Mesenchymal stem cell (in vitro differentiated cells and primary cell): ENCODE measurements at regions not wholly inside any gene's neighbourhood (a gene's known extent, or its start where the extent isn't known, plus 50 kb on each side); places are given as distances from the start of the nearest gene placed in this dataset.

Experiments used
- DNase-seq: peaks from one replicate; pipeline ENCODE4 v3.0.0-alpha.2; 2013
- H2AFZ ChIP-seq: one replicate; pipeline ENCODE4 v1.6.1; 2013; ENCODE audit warnings: low read depth, mild to moderate bottlenecking, control low read depth, inconsistent platforms, low read length, moderate library complexity
- H2AK5ac ChIP-seq: 2 replicates; pipeline ENCODE4 v1.6.1; 2013; ENCODE audit warnings: low read length, moderate library complexity, mild to moderate bottlenecking, inconsistent platforms; ENCODE audit not compliant: severe bottlenecking
- H2BK120ac ChIP-seq: one replicate; pipeline ENCODE4 v1.6.1; 2013; ENCODE audit warnings: low read depth, mild to moderate bottlenecking, inconsistent platforms, low read length, moderate library complexity
- H2BK12ac ChIP-seq, 2 experiments: one replicate each; pipeline ENCODE4 v1.6.1; 2013; ENCODE audit warnings: inconsistent platforms in 2 of 2, low read length in 2 of 2, mild to moderate bottlenecking in 2 of 2, moderate library complexity in 2 of 2, control low read depth in 1 of 2
- H2BK15ac ChIP-seq: one replicate; pipeline ENCODE4 v1.6.1; 2013; ENCODE audit warnings: mild to moderate bottlenecking, low read depth, inconsistent platforms; ENCODE audit not compliant: poor library complexity, severe bottlenecking
- H2BK5ac ChIP-seq: 2 replicates; pipeline ENCODE4 v1.6.1; 2013; ENCODE audit warnings: low read depth, mild to moderate bottlenecking, low read length, control low read depth, inconsistent platforms; ENCODE audit not compliant: poor library complexity, severe bottlenecking
- H3K14ac ChIP-seq, 2 experiments: one replicate each; pipeline ENCODE4 v1.6.1; 2013; ENCODE audit warnings: inconsistent platforms in 2 of 2, low read length in 2 of 2, control low read depth in 1 of 2, mild to moderate bottlenecking in 1 of 2, moderate library complexity in 1 of 2
- H3K18ac ChIP-seq, 2 experiments: one replicate each; pipeline ENCODE4 v1.6.1; 2013; ENCODE audit warnings: inconsistent platforms in 2 of 2, low read length in 2 of 2, control low read depth in 1 of 2, low read depth in 1 of 2, mild to moderate bottlenecking in 1 of 2
- H3K23ac ChIP-seq, 2 experiments: one replicate each; pipeline ENCODE4 v1.6.1; 2013; ENCODE audit warnings: inconsistent platforms in 2 of 2, low read length in 2 of 2, mild to moderate bottlenecking in 2 of 2, moderate library complexity in 2 of 2, control low read depth in 1 of 2
- H3K27ac ChIP-seq: 2 replicates; pipeline ENCODE4 v1.5.1; 2013; ENCODE audit warnings: mild to moderate bottlenecking, moderate library complexity, low read length, control low read depth, inconsistent platforms; ENCODE audit not compliant: poor library complexity, severe bottlenecking
- H3K27me3 ChIP-seq, 2 experiments: 2 replicates each; pipeline versions ENCODE4 v1.6.1 to v1.7.0; 2013; ENCODE audit warnings: low read length in 2 of 2, mild to moderate bottlenecking in 2 of 2, moderate library complexity in 2 of 2, control low read depth in 1 of 2, inconsistent platforms in 1 of 2; ENCODE audit not compliant: control insufficient read depth in 1 of 2, insufficient read depth in 1 of 2
- H3K36me3 ChIP-seq, 2 experiments: 2 replicates each; pipeline versions ENCODE4 v1.6.1 to v1.7.0; 2013; ENCODE audit warnings: low read length in 2 of 2, control low read depth in 1 of 2, inconsistent platforms in 1 of 2, low read depth in 1 of 2, mild to moderate bottlenecking in 1 of 2; ENCODE audit not compliant: insufficient read depth in 2 of 2, control insufficient read depth in 1 of 2
- H3K4ac ChIP-seq, 2 experiments: one replicate each; pipeline ENCODE4 v1.6.1; 2013; ENCODE audit warnings: inconsistent platforms in 2 of 2, low read length in 2 of 2, mild to moderate bottlenecking in 2 of 2, moderate library complexity in 2 of 2, control low read depth in 1 of 2, low read depth in 1 of 2
- H3K4me1 ChIP-seq: 2 replicates; pipeline ENCODE4 v1.6.1; 2013; ENCODE audit warnings: low read depth, low read length, control low read depth; ENCODE audit not compliant: control insufficient read depth, insufficient read depth
- H3K4me2 ChIP-seq: 2 replicates; pipeline ENCODE4 v1.6.1; 2013; ENCODE audit warnings: low read length, mild to moderate bottlenecking, inconsistent platforms; ENCODE audit not compliant: poor library complexity, severe bottlenecking
- H3K4me3 ChIP-seq, 2 experiments: 2 replicates each; pipeline versions ENCODE4 v1.5.1 to v1.7.0; 2013; ENCODE audit warnings: low read length in 2 of 2, mild to moderate bottlenecking in 2 of 2, control low read depth in 1 of 2, low read depth in 1 of 2; ENCODE audit not compliant: insufficient read depth in 1 of 2
- H3K79me1 ChIP-seq: replicated peaks from 2 replicates; pipeline ENCODE4 v1.6.1; 2013; ENCODE audit warnings: mild to moderate bottlenecking, control low read depth, low read length, inconsistent platforms; ENCODE audit not compliant: poor library complexity, severe bottlenecking
- H3K9ac ChIP-seq: 2 replicates; pipeline ENCODE4 v1.7.0; 2013; ENCODE audit warnings: mild to moderate bottlenecking, low read length, moderate library complexity
- H3K9me3 ChIP-seq: 2 replicates; pipeline ENCODE4 v1.7.0; 2013; ENCODE audit warnings: mild to moderate bottlenecking, low read length; ENCODE audit not compliant: control insufficient read depth
- H4K8ac ChIP-seq: one replicate; pipeline ENCODE4 v1.6.1; 2013; ENCODE audit warnings: inconsistent platforms, mild to moderate bottlenecking, low read length, moderate library complexity
- H4K91ac ChIP-seq: one replicate; pipeline ENCODE4 v1.6.1; 2013; ENCODE audit warnings: mild to moderate bottlenecking, low read length, inconsistent platforms
- WGBS: methylation state at CpG from one replicate; pipeline ENCODE4 v1.1.7; 2013; ENCODE audit warnings: mixed read lengths; 5-methylcytosine and 5-hydroxymethylcytosine counted together

DNA sequence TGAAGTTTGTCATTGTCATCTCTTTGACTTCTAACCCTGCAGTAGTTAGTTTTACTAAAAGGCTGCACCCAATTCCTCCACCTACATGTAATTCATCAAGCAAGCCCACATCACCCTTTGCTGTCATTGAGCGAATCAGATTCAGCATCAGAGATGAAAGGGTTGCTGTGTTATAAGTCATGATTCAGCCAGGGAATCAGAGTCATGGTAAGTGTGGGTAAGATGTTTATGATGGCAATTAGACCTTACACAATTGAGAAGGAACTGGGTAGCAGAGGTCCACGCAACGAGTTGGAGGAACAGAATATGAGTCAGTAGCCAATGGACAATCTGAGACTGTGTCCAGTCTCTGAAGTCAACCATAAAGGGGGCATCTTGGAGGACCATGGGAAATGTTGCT, 162.8 kb upstream of the SNX19 start:
- H3K27ac ChIP-seq: no peak overlapping the region
- no peak overlapping the region for H3K4me2 ChIP-seq
- no peak for DNase-seq
- no peak overlapping the region for H4K91ac ChIP-seq
- no peak overlapping the region for H3K14ac ChIP-seq
- WGBS: 88% methylated on average over 3 of the region's 3 CpGs
- no peak overlapping the region for H2AK5ac ChIP-seq
- H3K4me1 ChIP-seq: no peaks in the 10 kb centered on the region
- no peak overlapping the region for H2BK120ac ChIP-seq
- H3K36me3 ChIP-seq: no peaks in the 10 kb centered on the region
- H2BK15ac ChIP-seq: no peak overlapping the region
- no peak overlapping the region for H3K4me3 ChIP-seq
- no peak overlapping the region for H3K9ac ChIP-seq
- H2AFZ ChIP-seq: no peak overlapping the region
- no peak overlapping the region for H3K4ac ChIP-seq
- H4K8ac ChIP-seq: no peak overlapping the region
- peaks cover 9% of the 10 kb centered on the region for H3K9me3 ChIP-seq
- no peaks in the 10 kb centered on the region for H3K79me1 ChIP-seq
- H2BK12ac ChIP-seq: no peak overlapping the region
- H3K23ac ChIP-seq: no peak overlapping the region
- no peak overlapping the region for H3K18ac ChIP-seq
- no peaks in the 10 kb centered on the region for H3K27me3 ChIP-seq
- H2BK5ac ChIP-seq: no peak overlapping the region

GRCh38 chr11:131089727-131090245, 173.5 kb upstream of the SNX19 start:
- Histone ChIP-seq H3K23ac (no peak overlapping the region), H3K36me3 (no peaks in the 10 kb centered on the region), H3K4me1 (no peaks in the 10 kb centered on the region), H4K8ac (no peak overlapping the region), H2BK12ac (no peak overlapping the region), H2BK120ac (no peak overlapping the region), H3K79me1 (no peaks in the 10 kb centered on the region), H2AK5ac (no peak overlapping the region), H4K91ac (no peak overlapping the region), H3K27me3 (peaks cover 0 to 4% of the 10 kb centered on the region in 2 experiments), H2BK5ac (no peak overlapping the region), H3K27ac (no peak overlapping the region), H3K14ac (no peak overlapping the region), H3K9me3 (peaks cover 9% of the 10 kb centered on the region), H3K4me3 (no peak overlapping the region), H3K9ac (no peak overlapping the region), H2BK15ac (no peak overlapping the region), H3K18ac (no peak overlapping the region), H2AFZ (no peak overlapping the region), H3K4ac (no peak overlapping the region), H3K4me2 (no peak overlapping the region)
- WGBS: 72% methylated on average over 2 of the region's 2 CpGs
- no peak for DNase-seq

DNA sequence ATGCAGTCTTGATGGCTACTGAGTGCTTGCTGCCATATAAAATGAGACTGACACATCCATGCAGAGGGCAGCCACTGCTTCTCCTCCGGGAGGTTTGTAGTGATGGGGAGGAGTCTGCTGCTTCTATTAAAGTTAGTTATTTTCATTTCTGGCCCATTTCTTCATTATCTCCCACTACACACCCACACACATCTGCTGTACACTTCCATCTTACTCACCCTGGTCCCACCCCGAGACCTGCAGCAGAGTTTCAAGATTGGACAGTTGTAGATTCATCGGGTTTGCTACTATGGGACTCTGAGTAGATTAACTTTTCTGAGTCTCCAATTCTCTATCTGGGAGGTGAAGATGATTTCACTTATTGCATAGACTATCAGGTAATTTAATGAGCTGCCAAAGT, 176.2 kb upstream of the SNX19 start:
- DNase-seq: no peak
- Histone ChIP-seq H2BK12ac (no peak overlapping the region), H3K4me1 (no peaks in the 10 kb centered on the region), H3K27me3 (peaks cover 0 to 4% of the 10 kb centered on the region in 2 experiments), H3K4ac (no peak overlapping the region), H2BK15ac (no peak overlapping the region), H3K4me2 (no peak overlapping the region), H2BK120ac (no peak overlapping the region), H3K23ac (no peak overlapping the region), H3K36me3 (no peaks in the 10 kb centered on the region), H3K9me3 (no peaks in the 10 kb centered on the region), H3K18ac (no peak overlapping the region), H3K9ac (no peak overlapping the region), H2BK5ac (no peak overlapping the region), H3K14ac (no peak overlapping the region), H3K27ac (no peak overlapping the region), H3K79me1 (no peaks in the 10 kb centered on the region), H4K8ac (no peak overlapping the region), H4K91ac (no peak overlapping the region), H2AFZ (no peak overlapping the region), H3K4me3 (no peak overlapping the region), H2AK5ac (no peak overlapping the region)
- WGBS: 83% methylated on average over 2 of the region's 3 CpGs

GRCh38 chr11:131094827-131095226, 178.5 kb upstream of the SNX19 start:
- no CpG with 5 or more reads among the region's 1 CpG for whole genome bisulfite sequencing
- no peaks in the 10 kb centered on the region for H3K9me3 ChIP-seq
- no peak overlapping the region for H2BK12ac ChIP-seq
- H2BK15ac ChIP-seq: no peak overlapping the region
- no peaks in the 10 kb centered on the region for H3K4me1 ChIP-seq
- no peak overlapping the region for H4K91ac ChIP-seq
- no peak overlapping the region for H4K8ac ChIP-seq
- H3K27ac ChIP-seq: no peak overlapping the region
- H3K36me3 ChIP-seq: no peaks in the 10 kb centered on the region
- H2BK5ac ChIP-seq: no peak overlapping the region
- no peak overlapping the region for H2BK120ac ChIP-seq
- H2AK5ac ChIP-seq: no peak overlapping the region
- no peak overlapping the region for H3K14ac ChIP-seq
- no peak overlapping the region for H2AFZ ChIP-seq
- no peak overlapping the region for H3K4ac ChIP-seq
- H3K9ac ChIP-seq: no peak overlapping the region
- no peak overlapping the region for H3K18ac ChIP-seq
- no peak for DNase-seq
- H3K23ac ChIP-seq: no peak overlapping the region
- no peaks in the 10 kb centered on the region for H3K79me1 ChIP-seq
- no peak overlapping the region for H3K4me3 ChIP-seq
- no peak overlapping the region for H3K4me2 ChIP-seq
- H3K27me3 ChIP-seq: no peaks in the 10 kb centered on the region
